ENCODE measurements at regions not wholly inside any gene's neighbourhood (a gene's known extent, or its start where the extent isn't known, plus 50 kb on each side); places are given as distances from the start of the nearest gene placed in this dataset.

DNA sequence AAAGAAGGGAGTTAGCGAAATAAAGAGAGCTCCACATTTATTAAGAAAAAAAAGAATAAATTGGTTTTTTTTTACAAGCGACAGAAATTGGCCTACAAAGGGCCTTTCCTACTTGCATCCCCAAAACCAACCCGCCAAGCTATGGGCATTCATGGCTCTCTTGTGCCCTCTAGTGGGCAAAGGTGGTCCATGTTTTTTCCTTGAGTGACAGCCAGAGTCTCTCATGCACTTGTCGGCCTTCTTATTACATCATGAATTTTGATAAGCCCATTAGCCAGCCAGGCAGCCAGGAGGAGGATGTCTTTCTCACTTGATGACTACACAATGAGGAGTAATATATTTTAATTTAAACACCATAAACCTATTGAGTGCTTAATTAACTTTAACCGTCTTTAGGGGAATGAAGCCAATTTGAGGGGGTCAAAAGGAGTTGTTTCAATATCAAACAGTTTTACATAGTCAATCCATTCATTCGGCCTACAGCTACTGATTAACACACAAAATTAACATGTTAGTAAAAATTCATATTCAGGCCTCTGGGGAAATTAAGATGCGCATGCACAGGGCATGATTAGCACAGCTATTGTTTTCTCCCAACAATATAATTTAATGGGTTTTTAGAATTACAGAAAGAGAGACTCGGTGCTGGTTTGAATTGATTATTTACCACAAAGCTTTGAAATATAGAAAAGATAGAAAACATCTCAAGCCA lies 85.5 kb downstream of the RCN1 start (continued):
- TF ChIP-seq, protein P1, sequence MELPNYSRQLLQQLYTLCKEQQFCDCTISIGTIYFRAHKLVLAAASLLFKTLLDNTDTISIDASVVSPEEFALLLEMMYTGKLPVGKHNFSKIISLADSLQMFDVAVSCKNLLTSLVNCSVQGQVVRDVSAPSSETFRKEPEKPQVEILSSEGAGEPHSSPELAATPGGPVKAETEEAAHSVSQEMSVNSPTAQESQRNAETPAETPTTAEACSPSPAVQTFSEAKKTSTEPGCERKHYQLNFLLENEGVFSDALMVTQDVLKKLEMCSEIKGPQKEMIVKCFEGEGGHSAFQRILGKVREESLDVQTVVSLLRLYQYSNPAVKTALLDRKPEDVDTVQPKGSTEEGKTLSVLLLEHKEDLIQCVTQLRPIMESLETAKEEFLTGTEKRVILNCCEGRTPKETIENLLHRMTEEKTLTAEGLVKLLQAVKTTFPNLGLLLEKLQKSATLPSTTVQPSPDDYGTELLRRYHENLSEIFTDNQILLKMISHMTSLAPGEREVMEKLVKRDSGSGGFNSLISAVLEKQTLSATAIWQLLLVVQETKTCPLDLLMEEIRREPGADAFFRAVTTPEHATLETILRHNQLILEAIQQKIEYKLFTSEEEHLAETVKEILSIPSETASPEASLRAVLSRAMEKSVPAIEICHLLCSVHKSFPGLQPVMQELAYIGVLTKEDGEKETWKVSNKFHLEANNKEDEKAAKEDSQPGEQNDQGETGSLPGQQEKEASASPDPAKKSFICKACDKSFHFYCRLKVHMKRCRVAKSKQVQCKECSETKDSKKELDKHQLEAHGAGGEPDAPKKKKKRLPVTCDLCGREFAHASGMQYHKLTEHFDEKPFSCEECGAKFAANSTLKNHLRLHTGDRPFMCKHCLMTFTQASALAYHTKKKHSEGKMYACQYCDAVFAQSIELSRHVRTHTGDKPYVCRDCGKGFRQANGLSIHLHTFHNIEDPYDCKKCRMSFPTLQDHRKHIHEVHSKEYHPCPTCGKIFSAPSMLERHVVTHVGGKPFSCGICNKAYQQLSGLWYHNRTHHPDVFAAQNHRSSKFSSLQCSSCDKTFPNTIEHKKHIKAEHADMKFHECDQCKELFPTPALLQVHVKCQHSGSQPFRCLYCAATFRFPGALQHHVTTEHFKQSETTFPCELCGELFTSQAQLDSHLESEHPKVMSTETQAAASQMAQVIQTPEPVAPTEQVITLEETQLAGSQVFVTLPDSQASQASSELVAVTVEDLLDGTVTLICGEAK (IDR thresholded peaks at IDR 0.05): no peak
- TF ChIP-seq, protein P1 (CRISPR knock-in tag; IDR thresholded peaks at IDR 0.05): no peak
- no peak for TF ChIP-seq KAT7 (CRISPR knock-in tag; IDR thresholded peaks at IDR 0.05; ENCODE audit: borderline replicate concordance)
- TF ChIP-seq SALL2 (CRISPR knock-in tag; IDR thresholded peaks at IDR 0.05): no peak
- TF ChIP-seq STAG1 (CRISPR knock-in tag; IDR thresholded peaks at IDR 0.05): peak; percentile 92
- TF ChIP-seq HNRNPUL1 (IDR thresholded peaks at IDR 0.05; ENCODE audit: low read depth, low read length): no peak
- TF ChIP-seq, protein P2, sequence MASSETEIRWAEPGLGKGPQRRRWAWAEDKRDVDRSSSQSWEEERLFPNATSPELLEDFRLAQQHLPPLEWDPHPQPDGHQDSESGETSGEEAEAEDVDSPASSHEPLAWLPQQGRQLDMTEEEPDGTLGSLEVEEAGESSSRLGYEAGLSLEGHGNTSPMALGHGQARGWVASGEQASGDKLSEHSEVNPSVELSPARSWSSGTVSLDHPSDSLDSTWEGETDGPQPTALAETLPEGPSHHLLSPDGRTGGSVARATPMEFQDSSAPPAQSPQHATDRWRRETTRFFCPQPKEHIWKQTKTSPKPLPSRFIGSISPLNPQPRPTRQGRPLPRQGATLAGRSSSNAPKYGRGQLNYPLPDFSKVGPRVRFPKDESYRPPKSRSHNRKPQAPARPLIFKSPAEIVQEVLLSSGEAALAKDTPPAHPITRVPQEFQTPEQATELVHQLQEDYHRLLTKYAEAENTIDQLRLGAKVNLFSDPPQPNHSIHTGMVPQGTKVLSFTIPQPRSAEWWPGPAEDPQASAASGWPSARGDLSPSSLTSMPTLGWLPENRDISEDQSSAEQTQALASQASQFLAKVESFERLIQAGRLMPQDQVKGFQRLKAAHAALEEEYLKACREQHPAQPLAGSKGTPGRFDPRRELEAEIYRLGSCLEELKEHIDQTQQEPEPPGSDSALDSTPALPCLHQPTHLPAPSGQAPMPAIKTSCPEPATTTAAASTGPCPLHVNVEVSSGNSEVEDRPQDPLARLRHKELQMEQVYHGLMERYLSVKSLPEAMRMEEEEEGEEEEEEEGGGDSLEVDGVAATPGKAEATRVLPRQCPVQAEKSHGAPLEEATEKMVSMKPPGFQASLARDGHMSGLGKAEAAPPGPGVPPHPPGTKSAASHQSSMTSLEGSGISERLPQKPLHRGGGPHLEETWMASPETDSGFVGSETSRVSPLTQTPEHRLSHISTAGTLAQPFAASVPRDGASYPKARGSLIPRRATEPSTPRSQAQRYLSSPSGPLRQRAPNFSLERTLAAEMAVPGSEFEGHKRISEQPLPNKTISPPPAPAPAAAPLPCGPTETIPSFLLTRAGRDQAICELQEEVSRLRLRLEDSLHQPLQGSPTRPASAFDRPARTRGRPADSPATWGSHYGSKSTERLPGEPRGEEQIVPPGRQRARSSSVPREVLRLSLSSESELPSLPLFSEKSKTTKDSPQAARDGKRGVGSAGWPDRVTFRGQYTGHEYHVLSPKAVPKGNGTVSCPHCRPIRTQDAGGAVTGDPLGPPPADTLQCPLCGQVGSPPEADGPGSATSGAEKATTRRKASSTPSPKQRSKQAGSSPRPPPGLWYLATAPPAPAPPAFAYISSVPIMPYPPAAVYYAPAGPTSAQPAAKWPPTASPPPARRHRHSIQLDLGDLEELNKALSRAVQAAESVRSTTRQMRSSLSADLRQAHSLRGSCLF (CRISPR knock-in tag; IDR thresholded peaks at IDR 0.05; ENCODE audit: borderline replicate concordance): no peak
- TF ChIP-seq ZNF546 (CRISPR knock-in tag; conservative IDR thresholded peaks at IDR 0.05): no peak
- TF ChIP-seq SKI (IDR thresholded peaks at IDR 0.05; ENCODE audit: partially characterized antibody): no peak
- TF ChIP-seq KDM5B (CRISPR knock-in tag; IDR thresholded peaks at IDR 0.05; ENCODE audit: borderline replicate concordance): no peak
- no peak for TF ChIP-seq ETV5 (CRISPR knock-in tag; IDR thresholded peaks at IDR 0.05; ENCODE audit: borderline replicate concordance)
- no peak for TF ChIP-seq ZNF841 (CRISPR knock-in tag; IDR thresholded peaks at IDR 0.05; ENCODE audit: borderline replicate concordance)
- TF ChIP-seq RFX3 (CRISPR knock-in tag; IDR thresholded peaks at IDR 0.05): no peak
- TF ChIP-seq RAD21 (CRISPR knock-in tag; IDR thresholded peaks at IDR 0.05): peak; percentile 70
- peak; percentile 82 for TF ChIP-seq SMC3 (IDR thresholded peaks at IDR 0.05; ENCODE audit: low read length)
- no peak for TF ChIP-seq ZNF274 (CRISPR knock-in tag; IDR thresholded peaks at IDR 0.05)
- no peak for TF ChIP-seq ZNF496 (CRISPR knock-in tag; IDR thresholded peaks at IDR 0.05; ENCODE audit: insufficient replicate concordance)
